ENCODE measurements at regions not wholly inside any gene's neighbourhood (a gene's known extent, or its start where the extent isn't known, plus 50 kb on each side); places are given as distances from the start of the nearest gene placed in this dataset.

GRCh38 chr13:23983671-23984070 lies 86.4 kb upstream of the C1QTNF9B start:
- no peaks in the 10 kb centered on the region for H3K36me3 ChIP-seq (ENCODE audit: insufficient read depth, low read length)
- no peaks in the 10 kb centered on the region for H3K4me1 ChIP-seq (ENCODE audit: control insufficient read depth, insufficient read depth, low read length, unreplicated experiment)
- no peaks in the 10 kb centered on the region for H3K79me2 ChIP-seq (ENCODE audit: control insufficient read depth, insufficient read depth, low read length, unreplicated experiment)
- H3K4me3 ChIP-seq (ENCODE audit: low read depth, low read length), result no peak overlapping the region
- H2AFZ ChIP-seq (ENCODE audit: low read length, unreplicated experiment), result no peak overlapping the region
- H3K27me3 ChIP-seq (ENCODE audit: insufficient read depth, low read length), result no peaks in the 10 kb centered on the region
- no peak overlapping the region for H3K27ac ChIP-seq (ENCODE audit: low read depth, low read length)

- Histone ChIP-seq H3K4me3 (ENCODE audit: low read depth, low read length) (no peak overlapping the region), H3K79me2 (ENCODE audit: control insufficient read depth, insufficient read depth, low read length, unreplicated experiment) (no peaks in the 10 kb centered on the region), H2AFZ (ENCODE audit: low read length, unreplicated experiment) (no peak overlapping the region), H3K27ac (ENCODE audit: low read depth, low read length) (no peak overlapping the region), H3K27me3 (ENCODE audit: insufficient read depth, low read length) (no peaks in the 10 kb centered on the region), H3K4me1 (ENCODE audit: control insufficient read depth, insufficient read depth, low read length, unreplicated experiment) (no peaks in the 10 kb centered on the region), H3K36me3 (ENCODE audit: insufficient read depth, low read length) (no peaks in the 10 kb centered on the region)
These were observed 87.2 kb upstream of the C1QTNF9B start for GRCh38 chr13:23984546-23984945.

GRCh38 chr13:23985060-23985459 lies 87.8 kb upstream of the C1QTNF9B start:
- Histone ChIP-seq H2AFZ (ENCODE audit: low read length, unreplicated experiment) (no peak overlapping the region), H3K36me3 (ENCODE audit: insufficient read depth, low read length) (no peaks in the 10 kb centered on the region), H3K79me2 (ENCODE audit: control insufficient read depth, insufficient read depth, low read length, unreplicated experiment) (no peaks in the 10 kb centered on the region), H3K4me1 (ENCODE audit: control insufficient read depth, insufficient read depth, low read length, unreplicated experiment) (no peaks in the 10 kb centered on the region), H3K27me3 (ENCODE audit: insufficient read depth, low read length) (no peaks in the 10 kb centered on the region), H3K4me3 (ENCODE audit: low read depth, low read length) (no peak overlapping the region), H3K27ac (ENCODE audit: low read depth, low read length) (no peak overlapping the region)

- Histone ChIP-seq H3K27me3 (ENCODE audit: insufficient read depth, low read length) (no peaks in the 10 kb centered on the region), H3K36me3 (ENCODE audit: insufficient read depth, low read length) (no peaks in the 10 kb centered on the region), H3K27ac (ENCODE audit: low read depth, low read length) (no peak overlapping the region), H3K79me2 (ENCODE audit: control insufficient read depth, insufficient read depth, low read length, unreplicated experiment) (no peaks in the 10 kb centered on the region), H3K4me1 (ENCODE audit: control insufficient read depth, insufficient read depth, low read length, unreplicated experiment) (no peaks in the 10 kb centered on the region), H2AFZ (ENCODE audit: low read length, unreplicated experiment) (no peak overlapping the region), H3K4me3 (ENCODE audit: low read depth, low read length) (no peak overlapping the region)
These were observed 88.5 kb upstream of the C1QTNF9B start for GRCh38 chr13:23985839-23986238.

GRCh38 chr13:23986619-23987018 lies 89.3 kb upstream of the C1QTNF9B start:
- H3K4me3 ChIP-seq (ENCODE audit: low read depth, low read length), result no peak overlapping the region
- H3K27ac ChIP-seq (ENCODE audit: low read depth, low read length), result no peak overlapping the region
- H3K27me3 ChIP-seq (ENCODE audit: insufficient read depth, low read length), result peaks cover 7% of the 10 kb centered on the region; the same call in 1 of the 2 replicates
- H3K79me2 ChIP-seq (ENCODE audit: control insufficient read depth, insufficient read depth, low read length, unreplicated experiment), result no peaks in the 10 kb centered on the region
- no peaks in the 10 kb centered on the region for H3K36me3 ChIP-seq (ENCODE audit: insufficient read depth, low read length)
- H2AFZ ChIP-seq (ENCODE audit: low read length, unreplicated experiment), result no peak overlapping the region
- H3K4me1 ChIP-seq (ENCODE audit: control insufficient read depth, insufficient read depth, low read length, unreplicated experiment), result no peaks in the 10 kb centered on the region

- Histone ChIP-seq H3K79me2 (ENCODE audit: control insufficient read depth, insufficient read depth, low read length, unreplicated experiment) (no peaks in the 10 kb centered on the region), H2AFZ (ENCODE audit: low read length, unreplicated experiment) (no peak overlapping the region), H3K27ac (ENCODE audit: low read depth, low read length) (no peak overlapping the region), H3K4me1 (ENCODE audit: control insufficient read depth, insufficient read depth, low read length, unreplicated experiment) (no peaks in the 10 kb centered on the region), H3K27me3 (ENCODE audit: insufficient read depth, low read length) (peaks cover 9% of the 10 kb centered on the region; the same call in 1 of the 2 replicates), H3K36me3 (ENCODE audit: insufficient read depth, low read length) (no peaks in the 10 kb centered on the region), H3K4me3 (ENCODE audit: low read depth, low read length) (no peak overlapping the region)
These were observed 90.1 kb upstream of the C1QTNF9B start for GRCh38 chr13:23987331-23987894.

- Histone ChIP-seq H3K36me3 (ENCODE audit: insufficient read depth, low read length) (no peaks in the 10 kb centered on the region), H3K4me3 (ENCODE audit: low read depth, low read length) (no peak overlapping the region), H3K27ac (ENCODE audit: low read depth, low read length) (no peak overlapping the region), H2AFZ (ENCODE audit: low read length, unreplicated experiment) (no peak overlapping the region), H3K4me1 (ENCODE audit: control insufficient read depth, insufficient read depth, low read length, unreplicated experiment) (no peaks in the 10 kb centered on the region), H3K79me2 (ENCODE audit: control insufficient read depth, insufficient read depth, low read length, unreplicated experiment) (no peaks in the 10 kb centered on the region), H3K27me3 (ENCODE audit: insufficient read depth, low read length) (peaks cover 18% of the 10 kb centered on the region; the same call in 1 of the 2 replicates)
These were observed 91.3 kb upstream of the C1QTNF9B start for GRCh38 chr13:23988546-23989122.

DNA sequence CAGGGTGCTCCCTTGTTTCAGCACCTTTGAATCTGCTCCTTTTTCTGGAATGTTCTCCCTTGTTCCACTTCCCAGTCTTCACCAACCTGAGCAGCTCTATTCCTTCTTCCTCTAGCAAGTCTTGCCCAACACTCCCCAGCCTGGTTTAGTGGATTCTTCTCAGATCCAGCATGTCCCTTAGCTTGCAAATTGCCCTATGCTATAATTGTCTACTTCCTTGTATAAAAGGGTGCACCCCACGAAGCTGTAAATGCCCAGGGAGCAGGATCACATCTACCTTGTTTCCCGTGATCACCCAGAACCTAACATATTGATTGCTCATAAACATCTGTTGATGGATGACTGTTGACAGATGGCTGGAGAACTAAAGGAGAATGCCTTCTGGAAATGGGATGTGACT lies 93.2 kb upstream of the C1QTNF9B start:
- H3K79me2 ChIP-seq (ENCODE audit: control insufficient read depth, insufficient read depth, low read length, unreplicated experiment), result no peaks in the 10 kb centered on the region
- H3K27me3 ChIP-seq (ENCODE audit: insufficient read depth, low read length), result peaks cover 18% of the 10 kb centered on the region; the same call in 1 of the 2 replicates
- no peak overlapping the region for H2AFZ ChIP-seq (ENCODE audit: low read length, unreplicated experiment)
- no peaks in the 10 kb centered on the region for H3K4me1 ChIP-seq (ENCODE audit: control insufficient read depth, insufficient read depth, low read length, unreplicated experiment)
- H3K27ac ChIP-seq (ENCODE audit: low read depth, low read length), result no peak overlapping the region
- no peaks in the 10 kb centered on the region for H3K36me3 ChIP-seq (ENCODE audit: insufficient read depth, low read length)
- H3K4me3 ChIP-seq (ENCODE audit: low read depth, low read length), result no peak overlapping the region

DNA sequence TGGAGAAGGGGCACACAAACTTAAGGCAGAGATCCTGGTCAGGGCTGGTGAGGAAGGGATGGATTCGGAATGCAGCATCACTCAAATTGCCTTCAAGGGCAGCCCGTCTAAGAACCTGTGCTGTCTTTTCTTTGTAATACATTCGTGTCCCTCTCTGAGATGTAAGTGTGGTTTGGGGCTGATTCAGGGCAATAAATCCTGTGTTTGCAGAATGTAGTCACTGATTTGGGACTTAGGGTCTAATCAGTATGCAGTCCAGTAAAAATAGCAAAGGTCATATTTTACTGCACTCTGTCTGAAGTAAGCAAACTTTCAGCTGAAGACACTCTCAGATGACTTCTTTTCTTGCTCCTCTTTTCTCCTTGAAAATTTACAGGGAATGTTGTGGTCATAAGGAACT lies 93.8 kb upstream of the C1QTNF9B start:
- Histone ChIP-seq H3K79me2 (ENCODE audit: control insufficient read depth, insufficient read depth, low read length, unreplicated experiment) (no peaks in the 10 kb centered on the region), H3K4me3 (ENCODE audit: low read depth, low read length) (no peak overlapping the region), H3K27ac (ENCODE audit: low read depth, low read length) (no peak overlapping the region), H3K36me3 (ENCODE audit: insufficient read depth, low read length) (no peaks in the 10 kb centered on the region), H2AFZ (ENCODE audit: low read length, unreplicated experiment) (no peak overlapping the region), H3K4me1 (ENCODE audit: control insufficient read depth, insufficient read depth, low read length, unreplicated experiment) (no peaks in the 10 kb centered on the region), H3K27me3 (ENCODE audit: insufficient read depth, low read length) (peaks cover 18% of the 10 kb centered on the region; the same call in 1 of the 2 replicates)

DNA sequence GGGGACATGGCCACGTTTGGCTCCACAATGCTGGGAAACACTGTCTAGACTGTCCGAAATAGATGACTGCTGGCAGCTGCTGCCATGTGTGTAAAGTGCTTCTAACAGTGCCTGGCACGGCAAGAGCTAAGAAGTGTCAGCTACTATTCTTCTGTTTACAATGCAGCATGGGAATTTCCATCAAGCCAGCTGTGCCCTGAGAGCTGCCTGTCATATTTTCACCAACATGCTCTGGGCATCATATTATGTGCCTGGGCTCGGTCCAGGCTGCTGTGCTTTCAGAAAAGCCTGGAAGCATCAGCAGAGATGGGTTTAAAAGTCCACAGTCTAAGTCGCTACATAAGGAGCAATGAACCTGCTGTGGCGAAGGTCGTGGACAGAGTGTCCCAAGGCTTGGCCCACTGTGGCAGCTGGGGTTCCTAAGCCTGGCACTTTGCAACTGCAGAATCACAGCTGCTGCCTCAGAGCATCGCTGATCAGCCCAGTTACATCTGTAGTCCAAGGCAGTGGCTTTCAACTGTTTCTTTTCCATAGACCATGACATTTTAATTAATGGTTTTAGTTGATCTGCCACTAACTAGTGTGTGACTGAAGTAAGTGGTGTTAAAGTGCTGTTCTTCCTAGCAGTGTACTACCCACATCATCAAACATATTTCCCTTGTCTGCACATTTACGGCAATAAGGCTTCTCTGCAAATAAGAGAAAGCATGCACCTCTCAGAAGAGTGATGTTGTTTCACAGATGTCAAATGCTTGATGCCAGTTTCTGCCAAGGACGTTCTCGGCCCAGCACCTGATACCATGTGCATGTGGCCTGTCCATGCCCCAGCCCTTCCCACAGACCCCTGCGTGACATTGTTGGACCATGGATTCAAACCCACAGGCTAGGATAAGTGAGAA lies 95.7 kb upstream of the C1QTNF9B start:
- no peak overlapping the region for H2AFZ ChIP-seq (ENCODE audit: low read length, unreplicated experiment)
- H3K27me3 ChIP-seq (ENCODE audit: insufficient read depth, low read length), result peaks cover 18% of the 10 kb centered on the region; the same call in 1 of the 2 replicates
- H3K4me1 ChIP-seq (ENCODE audit: control insufficient read depth, insufficient read depth, low read length, unreplicated experiment), result no peaks in the 10 kb centered on the region
- H3K79me2 ChIP-seq (ENCODE audit: control insufficient read depth, insufficient read depth, low read length, unreplicated experiment), result no peaks in the 10 kb centered on the region
- H3K36me3 ChIP-seq (ENCODE audit: insufficient read depth, low read length), result no peaks in the 10 kb centered on the region
- no peak overlapping the region for H3K27ac ChIP-seq (ENCODE audit: low read depth, low read length)
- no peak overlapping the region for H3K4me3 ChIP-seq (ENCODE audit: low read depth, low read length)

DNA sequence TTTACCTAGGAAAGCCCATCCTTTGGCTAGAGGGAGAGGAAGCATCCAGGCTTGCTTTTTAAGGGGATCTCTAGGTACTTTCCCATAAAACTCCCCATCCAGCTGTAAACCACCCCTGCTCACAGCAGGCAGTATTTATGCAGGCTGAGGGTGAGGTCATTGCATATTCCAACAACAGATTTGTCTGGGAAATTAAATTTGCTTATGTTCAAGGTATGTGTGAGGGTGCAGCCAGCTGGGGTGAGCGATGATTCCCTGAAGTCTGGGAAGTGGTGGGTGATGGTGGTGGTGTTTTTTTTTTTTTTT lies 96.3 kb upstream of the C1QTNF9B start:
- Histone ChIP-seq H3K4me3 (ENCODE audit: low read depth, low read length) (no peak overlapping the region), H3K79me2 (ENCODE audit: control insufficient read depth, insufficient read depth, low read length, unreplicated experiment) (no peaks in the 10 kb centered on the region), H3K27ac (ENCODE audit: low read depth, low read length) (no peak overlapping the region), H3K27me3 (ENCODE audit: insufficient read depth, low read length) (peaks cover 18% of the 10 kb centered on the region; the same call in 1 of the 2 replicates), H3K36me3 (ENCODE audit: insufficient read depth, low read length) (no peaks in the 10 kb centered on the region), H2AFZ (ENCODE audit: low read length, unreplicated experiment) (no peak overlapping the region), H3K4me1 (ENCODE audit: control insufficient read depth, insufficient read depth, low read length, unreplicated experiment) (no peaks in the 10 kb centered on the region)

Measured in ACC112 (cell line).